ENCODE measurements at regions not wholly inside any gene's neighbourhood (a gene's known extent, or its start where the extent isn't known, plus 50 kb on each side); places are given as distances from the start of the nearest gene placed in this dataset.
"Not testable (repeated sequence)": the region's sequence is repeated elsewhere in the genome, so short reads cannot be mapped to it uniquely, and the experiment has no call there.

DNA sequence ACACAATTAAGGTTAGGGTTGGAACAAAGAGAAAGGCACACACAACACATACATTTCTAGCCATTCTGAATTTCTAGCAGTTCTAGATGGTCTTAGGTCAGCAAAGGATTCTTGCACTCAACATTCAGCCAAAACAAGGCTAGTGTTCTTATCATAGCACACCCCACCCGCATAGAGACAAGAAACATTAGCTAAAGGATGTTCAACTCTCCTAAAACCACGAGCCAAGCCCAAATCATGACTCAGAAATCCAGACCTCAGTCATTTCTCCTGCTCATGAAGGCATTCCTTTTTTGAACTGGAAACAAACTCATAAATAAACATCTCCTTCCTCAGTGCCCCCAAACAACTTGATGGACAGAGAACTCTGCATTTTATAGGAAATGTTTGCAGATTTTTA, 293.0 kb upstream of the NOTCH2NLA start:
- TF ChIP-seq, protein P1, sequence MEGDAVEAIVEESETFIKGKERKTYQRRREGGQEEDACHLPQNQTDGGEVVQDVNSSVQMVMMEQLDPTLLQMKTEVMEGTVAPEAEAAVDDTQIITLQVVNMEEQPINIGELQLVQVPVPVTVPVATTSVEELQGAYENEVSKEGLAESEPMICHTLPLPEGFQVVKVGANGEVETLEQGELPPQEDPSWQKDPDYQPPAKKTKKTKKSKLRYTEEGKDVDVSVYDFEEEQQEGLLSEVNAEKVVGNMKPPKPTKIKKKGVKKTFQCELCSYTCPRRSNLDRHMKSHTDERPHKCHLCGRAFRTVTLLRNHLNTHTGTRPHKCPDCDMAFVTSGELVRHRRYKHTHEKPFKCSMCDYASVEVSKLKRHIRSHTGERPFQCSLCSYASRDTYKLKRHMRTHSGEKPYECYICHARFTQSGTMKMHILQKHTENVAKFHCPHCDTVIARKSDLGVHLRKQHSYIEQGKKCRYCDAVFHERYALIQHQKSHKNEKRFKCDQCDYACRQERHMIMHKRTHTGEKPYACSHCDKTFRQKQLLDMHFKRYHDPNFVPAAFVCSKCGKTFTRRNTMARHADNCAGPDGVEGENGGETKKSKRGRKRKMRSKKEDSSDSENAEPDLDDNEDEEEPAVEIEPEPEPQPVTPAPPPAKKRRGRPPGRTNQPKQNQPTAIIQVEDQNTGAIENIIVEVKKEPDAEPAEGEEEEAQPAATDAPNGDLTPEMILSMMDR (IDR thresholded peaks at IDR 0.05) = not testable (repeated sequence)
- TF ChIP-seq POLR2AphosphoS5, POLR2A, EP300 (IDR thresholded peaks at IDR 0.05): not testable (repeated sequence)

All from upper lobe of left lung (tissue), 4 donors.